NCI-H2171 treated with DMSO at 0.1 percent for 48 hours (cell line): ENCODE measurements at regions not wholly inside any gene's neighbourhood (a gene's known extent, or its start where the extent isn't known, plus 50 kb on each side); places are given as distances from the start of the nearest gene placed in this dataset.

ENCODE experiments used
- DNase-seq: peaks from one replicate; lab custom pipeline; 2025; lab: John Stamatoyannopoulos, UW

DNA sequence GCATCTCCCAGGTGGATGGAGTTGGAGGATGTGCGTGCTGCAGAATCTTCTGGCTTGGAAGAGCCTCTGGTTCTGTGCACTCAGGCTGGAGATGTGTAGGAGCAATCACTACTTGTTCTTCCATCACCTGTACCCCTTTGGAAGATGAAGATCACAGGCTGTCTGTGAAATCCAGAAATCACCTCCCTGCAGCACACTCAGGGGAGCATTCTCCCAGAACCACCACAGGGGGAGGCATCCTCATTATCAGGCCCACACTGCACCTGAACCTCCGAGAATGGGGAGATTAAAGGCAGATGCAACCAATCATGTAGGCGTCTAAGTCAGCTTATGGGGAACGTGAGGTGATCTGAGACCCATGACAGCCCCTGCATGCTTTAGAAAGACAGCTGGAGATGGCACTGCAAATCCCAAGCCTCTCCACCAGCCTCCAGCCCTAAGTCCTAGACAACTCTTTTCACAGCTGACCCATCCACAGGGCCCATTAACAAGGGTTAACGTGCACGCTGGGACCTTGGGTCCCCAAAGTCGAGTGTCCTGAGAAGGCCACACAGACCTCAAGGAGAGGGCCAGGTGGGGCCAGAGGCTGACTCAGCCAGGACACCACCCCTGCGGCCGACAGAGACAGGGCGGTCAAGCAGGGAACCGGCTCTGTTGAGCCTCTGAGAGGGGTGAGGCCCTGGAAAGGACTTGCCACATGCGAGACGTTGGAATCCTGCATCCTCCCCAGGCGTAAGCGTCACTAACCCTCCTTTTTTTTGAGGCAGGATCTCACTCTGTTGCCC lies 314.9 kb downstream of the EIPR1 start:
- no peak for DNase-seq

DNA sequence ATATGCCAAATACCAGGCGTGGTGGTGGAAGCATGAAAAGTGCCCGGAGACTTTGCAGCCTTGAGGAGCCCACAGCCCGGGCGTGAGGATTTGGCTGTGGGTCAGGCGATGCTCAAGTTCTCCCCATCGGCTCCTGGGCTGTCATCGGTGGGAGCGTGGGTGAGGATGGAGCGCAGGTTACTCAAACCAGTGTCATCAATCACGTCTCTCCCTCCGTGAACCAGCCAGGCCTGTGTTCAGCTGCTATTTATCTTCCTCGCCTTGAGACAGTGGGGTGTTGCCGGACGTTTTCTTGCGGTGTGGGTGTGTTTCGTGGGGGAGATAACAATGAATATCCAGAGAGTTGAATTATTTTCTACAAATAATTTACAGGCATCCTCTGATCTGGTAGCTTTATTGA lies 317.6 kb downstream of the EIPR1 start:
- DNase-seq = no peak

DNA sequence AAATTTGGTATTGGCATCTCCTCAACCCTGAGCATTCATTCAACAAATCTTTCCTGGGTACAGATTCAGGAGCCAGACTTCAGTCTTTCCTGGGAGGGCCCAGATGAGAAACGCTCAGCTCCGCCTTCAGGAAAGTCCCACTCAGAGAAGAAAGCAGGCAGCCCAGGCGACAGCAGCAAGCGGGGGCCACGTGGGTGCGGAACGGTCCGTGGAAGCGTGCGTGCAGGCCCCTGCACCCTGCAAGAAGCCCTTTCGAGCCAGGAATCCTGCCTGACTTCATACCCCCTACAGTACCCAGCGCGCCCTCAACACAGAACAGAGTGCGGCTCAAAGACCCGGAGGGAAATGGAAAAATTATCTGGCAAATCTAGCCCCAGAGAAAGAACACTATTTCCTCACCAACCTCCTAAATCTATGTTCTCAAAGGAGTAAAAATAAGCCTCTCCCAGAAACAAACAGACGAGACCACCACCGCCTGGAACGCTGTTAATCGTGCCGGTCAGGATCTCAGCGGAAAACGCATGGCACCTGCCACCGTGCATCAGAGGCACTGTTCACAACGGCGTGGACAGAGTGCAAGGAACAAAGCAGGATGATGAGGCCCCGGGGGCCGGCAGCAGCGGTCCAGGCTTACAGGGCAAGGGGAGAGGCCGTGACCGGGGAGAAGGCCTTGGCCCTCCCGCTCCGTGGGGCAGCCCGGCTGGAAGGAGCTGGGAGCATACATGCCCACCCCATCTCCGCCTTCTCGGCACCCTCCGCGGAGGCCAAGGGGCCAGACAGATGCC lies 318.3 kb downstream of the EIPR1 start:
- DNase-seq = no peak

DNA sequence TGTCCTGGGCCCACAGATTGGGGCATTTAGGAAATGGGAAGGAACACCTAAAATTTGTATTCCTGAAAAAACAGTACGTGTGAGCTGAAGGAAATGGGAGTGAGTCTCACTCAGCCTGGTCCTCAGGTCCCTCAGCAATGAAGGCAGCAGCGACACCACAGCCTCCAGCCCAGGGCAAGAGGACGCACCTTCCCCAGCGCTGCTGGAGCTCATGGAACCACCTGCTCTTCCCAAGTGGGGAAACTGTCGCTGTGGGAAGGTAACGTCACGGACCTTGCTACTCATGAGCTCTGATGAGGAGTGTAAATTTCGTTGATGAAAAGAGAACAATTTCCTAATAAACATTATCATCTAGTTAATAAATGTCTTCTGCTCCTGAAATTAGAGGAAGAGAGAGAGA lies 323.6 kb downstream of the EIPR1 start:
- DNase-seq = no peak

DNA sequence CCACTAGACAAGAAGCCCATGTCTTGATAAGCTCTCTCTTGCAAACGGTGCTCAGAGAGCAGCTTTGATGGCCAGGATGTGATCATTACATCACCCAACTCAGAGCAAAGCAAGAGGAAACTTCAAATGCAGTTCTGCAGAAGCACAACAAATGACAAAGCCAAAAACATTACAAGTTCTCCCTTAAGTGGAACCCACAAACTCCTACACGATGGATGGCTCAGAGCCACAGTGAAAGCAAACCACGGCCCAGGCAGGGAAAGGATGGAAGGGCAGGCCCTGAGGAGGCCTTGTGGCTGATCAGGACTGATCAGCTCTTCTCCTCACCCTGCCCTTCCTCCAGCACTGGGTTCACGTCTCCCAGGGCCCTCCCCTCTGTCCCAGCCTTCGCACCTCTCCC lies 326.4 kb downstream of the EIPR1 start:
- DNase-seq = no peak

DNA sequence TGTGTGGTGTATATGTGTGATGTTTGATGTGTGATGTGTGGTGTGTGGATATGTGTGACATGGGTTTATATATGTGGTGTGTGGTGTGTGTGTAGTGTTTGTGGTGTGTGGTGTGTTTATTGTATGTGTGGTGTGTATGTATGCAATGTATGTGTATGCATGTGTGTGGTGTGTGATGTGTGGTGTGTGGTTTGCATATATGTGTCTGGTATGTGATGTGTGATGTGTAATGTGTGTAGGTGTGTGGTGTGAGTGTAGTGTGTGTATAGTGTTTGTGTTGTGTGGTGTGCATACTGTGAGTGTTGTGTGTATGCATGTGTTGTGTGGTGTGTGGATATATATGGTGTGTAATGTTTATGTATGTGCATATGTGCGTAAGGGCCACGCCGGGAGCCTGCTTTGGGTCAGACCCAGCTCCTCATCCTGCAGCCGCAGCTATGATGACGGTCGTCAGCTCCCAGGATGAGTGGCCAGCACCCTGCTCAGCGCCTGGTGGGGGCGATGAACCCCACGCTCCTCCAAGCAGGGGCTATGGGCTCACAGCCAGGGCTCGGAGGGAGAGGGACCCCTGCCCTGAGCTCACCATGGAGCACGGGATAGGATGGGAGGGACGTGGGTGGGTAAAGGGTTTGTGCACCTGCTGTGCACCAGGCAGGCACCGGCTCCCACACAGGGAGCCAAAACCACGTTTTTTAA lies 331.3 kb downstream of the EIPR1 start:
- DNase-seq = no peak

DNA sequence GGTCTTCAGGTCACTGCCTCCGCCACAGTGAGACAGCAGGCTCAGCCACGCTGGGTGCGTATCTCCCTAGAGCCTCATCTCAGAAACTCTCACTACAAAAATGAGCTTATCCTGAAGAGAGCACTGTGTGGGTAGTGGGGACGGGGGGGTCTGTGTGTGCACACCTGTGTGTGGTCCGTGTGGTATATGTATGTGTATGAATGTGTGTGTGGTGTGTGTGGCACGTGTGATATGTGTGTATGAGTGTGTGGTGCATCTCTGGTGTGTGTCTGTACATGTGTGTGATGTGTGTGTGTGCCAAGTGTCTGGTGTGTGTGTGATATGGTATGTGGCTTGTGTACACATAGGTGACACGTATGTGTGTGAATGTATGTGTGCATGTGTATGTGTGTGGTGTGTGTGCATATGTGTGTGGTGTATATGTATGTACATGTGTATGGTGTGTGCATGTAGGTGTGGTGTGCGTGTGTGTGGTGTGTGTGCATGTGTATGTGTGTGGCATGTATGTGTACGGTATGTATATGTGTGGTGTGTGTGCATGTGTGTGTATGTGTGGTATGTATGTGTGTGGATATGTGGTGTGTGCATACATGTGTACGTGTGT lies 332.2 kb downstream of the EIPR1 start:
- no peak for DNase-seq

DNA sequence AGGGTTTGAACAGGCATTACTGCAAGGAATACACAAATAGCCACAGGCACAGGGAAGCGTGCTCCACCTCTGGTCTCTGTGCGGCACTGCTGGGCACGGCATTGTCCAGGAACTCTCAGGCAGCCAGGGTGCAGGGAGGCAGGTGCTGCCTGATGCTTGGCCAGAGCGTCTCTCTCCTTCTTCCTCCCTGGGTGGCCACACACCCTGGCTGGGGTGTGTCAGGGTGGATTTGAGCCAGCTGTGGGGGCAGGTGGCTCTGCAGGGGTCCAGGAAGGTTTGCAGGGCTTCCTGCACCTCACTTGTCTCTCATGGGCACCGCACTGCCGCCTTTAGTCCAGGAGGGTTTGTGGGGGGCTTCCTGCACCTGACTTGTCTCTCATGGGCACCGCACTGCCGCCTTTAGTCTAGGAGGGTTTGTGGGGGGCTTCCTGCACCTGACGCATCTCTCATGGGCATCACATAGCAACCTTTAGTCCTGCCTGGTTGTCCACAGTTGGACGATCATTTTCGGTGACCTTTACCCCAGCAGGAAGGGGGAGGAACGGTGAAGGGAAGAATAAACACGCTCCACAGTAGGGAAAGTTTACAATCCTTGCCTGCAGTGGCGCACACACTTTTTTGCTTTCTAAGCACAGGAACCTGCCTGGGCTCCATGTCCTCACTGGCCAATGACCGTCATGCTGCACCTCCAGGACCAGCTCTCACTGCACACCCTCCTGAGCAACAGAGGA lies 332.9 kb downstream of the EIPR1 start:
- no peak for DNase-seq

DNA sequence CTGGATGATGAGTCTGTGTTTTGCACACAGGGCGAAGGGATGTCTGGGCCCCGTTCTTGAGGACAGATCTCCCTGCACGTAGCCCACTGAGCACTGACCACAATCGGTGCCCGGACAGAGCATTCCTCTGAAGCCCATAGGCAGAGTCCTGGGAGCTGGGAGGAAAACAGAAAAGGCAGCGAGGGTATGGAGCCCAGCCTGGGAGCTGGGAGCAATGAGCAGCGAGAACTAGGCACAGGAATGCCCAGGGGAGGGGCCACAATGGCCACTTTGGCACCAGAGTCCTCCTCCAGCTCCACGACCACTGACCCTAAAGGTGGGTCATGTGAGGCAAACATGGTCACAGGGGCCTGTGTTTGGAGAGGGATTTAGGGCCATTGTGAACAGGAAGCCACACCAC lies 333.9 kb downstream of the EIPR1 start:
- no peak for DNase-seq

DNA sequence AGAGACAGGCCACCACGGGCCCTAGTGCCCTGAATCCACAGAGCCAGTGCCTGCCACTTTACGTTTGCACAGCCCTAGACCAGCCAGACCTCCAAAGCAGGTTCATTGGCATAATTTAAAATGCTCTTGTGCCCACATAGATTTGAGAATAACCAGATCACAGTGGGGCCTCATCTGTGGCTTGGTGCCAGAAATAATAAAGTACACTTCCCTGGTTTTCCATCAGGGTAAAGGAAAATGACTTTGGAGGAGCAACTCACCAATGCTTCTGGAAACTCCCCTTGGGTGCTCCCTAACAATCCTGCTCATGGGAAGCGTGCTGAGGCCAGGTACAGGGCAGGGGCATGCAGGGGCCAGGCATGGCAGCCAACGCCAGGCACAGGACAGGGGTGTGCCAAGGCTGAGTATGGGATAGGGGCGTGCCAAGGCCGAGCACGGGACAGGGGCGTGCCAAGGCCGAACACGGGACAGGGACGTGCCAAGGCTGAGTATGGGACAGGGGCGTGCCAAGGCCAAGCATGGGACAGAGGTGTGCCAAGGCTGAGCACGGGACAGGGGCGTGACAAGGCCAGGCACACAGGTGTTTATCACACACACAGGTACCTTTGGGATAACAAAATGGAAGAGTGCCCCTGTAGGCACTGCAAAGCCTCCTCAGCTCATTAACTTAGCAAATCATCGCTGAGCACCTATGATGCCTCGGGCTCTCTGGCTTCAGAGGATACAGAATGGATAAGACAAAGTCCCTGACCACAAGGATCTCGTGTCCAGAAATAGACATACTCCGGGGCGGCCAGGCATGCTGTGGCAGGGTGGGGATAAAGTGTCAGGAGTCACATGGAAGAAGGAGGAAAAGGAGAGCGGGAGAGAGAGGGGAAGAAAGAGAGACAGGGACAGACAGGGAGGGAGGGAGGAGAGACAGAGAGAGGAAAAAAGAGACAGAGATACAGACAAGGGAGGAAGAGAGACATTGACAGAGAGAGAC lies 334.7 kb downstream of the EIPR1 start:
- DNase-seq = no peak

DNA sequence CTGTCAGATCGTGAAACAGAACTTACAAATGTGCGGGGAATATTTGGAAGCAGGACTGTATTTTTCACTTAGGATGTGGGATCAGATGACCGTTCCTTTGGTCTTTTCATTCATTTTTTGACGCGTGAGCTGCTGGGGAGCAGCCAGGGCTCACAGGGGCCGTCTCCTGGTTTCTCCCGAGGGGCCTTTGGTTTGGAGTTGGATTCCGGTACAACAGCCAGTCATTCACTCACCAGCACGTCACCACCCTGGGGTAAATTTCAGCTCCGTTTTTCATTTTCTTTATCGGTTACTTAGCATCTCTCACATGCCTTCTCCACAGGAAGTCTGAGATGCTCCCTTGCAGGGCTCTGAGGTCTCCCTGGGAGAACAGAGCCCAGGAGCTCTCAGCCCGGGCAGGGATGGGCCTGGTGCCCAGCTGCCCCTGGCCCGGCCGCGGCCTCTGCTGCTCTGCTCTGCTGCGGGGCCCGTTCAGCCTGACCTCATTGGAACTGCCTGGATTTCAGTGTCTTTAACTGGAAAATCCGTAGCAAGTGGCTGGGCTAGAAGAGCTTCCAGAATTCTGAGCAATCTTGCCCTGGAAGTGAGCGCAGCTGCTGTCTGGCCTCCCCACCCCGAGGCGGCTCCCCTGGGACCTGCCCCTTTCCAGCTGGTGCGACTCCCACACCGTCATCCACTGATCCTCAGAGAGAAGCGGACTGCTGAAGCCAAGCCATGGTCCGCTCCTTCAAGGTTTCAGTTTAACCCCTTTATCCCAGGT lies 335.6 kb downstream of the EIPR1 start:
- DNase-seq = peak; percentile 87

DNA sequence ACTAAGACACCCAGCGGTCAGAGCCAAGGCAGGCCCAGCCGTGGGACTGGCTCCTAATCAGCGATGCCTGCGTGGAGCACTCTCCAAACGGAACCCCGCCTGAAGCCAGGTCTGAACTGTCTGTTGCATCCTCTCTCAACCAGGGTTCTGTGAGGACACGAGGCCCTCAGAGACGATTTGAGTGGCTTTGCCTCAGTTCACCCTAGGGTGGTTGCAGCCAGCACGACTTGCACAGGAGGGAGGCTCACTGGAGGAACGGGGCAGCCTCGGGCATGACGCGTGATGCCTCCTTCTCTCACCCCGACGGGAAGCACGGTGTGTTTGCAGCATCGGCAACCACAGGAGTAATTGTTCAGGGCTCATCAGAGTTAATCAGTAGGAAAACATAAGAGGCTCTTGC lies 336.4 kb downstream of the EIPR1 start:
- DNase-seq = no peak

DNA sequence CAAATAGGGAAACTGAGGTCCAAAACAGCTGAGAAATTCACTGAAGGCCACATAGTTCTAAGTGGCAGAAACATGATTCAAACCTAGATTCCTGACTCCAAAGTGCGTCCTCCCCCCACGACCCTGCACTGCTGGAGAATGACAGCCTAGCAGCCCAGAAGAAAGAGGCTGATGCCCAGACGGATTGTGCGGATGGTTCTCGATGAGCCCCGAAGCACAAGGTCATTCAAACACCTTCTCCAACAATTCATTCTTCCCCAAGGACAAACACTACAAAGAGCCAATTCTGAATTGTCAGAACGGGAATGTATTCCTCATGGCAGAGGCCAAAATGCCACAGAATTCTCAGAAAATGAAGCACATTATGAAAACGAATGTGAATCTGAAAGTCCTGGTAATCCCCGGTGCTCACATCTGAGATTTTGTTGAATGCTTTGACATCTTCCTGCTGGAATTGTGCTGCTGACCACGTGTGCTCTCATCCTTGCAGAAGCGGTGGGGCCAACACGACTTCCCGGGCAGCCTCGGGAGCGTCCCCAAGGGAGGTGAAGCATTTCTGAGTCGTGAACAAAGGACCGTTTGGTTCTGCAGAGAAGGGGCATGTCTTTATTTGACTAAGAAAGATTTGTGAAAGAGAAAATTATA lies 337.0 kb downstream of the EIPR1 start:
- no peak for DNase-seq

DNA sequence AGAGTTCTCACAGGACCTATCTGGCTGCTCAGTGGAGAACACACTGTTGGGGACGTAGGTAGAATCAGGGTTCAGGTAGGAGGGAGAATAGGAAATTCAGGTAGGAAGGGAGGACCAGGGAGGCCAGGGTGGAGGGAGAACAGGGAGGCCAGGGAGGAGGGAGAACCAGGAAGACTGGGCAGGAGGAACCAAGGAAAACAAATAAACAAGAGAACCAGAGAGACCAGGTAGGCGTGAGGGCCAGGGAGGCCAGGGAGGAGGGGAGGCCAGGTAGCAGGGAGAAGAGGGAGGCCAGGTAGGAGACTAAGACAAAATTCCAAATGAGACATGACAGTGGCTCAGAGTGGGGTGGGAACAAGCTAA lies 337.6 kb downstream of the EIPR1 start:
- DNase-seq = no peak

DNA sequence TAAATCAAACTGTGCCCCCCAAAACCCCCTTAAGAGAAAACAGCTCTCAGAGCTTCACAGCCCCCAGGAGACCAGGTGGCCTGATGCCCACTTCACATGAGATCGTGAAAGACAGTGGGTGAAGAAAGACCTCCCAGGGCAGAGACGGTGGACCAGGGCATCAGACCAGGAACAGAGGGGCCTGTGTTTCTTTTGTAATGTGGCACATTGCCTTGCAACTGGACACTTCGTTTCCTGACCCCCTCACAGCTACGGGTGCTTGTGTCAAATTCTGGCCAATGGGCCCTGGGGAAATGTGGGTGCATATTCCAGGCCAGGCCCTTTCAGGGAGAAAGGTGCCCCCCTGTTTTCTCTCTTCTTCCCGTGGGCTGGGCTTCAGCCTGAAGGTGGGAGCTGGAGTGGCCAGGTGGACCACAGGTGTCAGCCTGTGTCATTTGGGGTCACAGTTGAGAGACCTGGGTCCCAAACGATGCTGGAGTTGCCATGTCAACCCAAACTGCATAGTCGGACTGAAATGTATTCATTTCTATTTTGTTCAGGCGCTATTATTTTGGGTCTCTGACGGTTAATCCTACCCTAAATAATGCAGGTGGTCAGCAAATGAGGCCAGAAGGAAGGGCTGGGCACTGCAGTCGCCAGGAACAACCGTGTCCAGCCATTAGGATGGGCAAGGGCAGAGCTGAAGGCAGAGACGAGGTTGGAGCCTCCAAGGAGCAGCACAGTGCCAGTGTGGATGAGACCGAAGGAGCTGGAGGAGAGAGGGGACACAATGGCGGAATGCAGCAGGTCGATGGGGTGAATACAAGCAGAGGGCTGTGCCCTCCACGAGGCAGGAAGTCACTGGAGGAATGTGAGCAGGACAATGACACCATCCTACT lies 338.2 kb downstream of the EIPR1 start:
- no peak for DNase-seq

DNA sequence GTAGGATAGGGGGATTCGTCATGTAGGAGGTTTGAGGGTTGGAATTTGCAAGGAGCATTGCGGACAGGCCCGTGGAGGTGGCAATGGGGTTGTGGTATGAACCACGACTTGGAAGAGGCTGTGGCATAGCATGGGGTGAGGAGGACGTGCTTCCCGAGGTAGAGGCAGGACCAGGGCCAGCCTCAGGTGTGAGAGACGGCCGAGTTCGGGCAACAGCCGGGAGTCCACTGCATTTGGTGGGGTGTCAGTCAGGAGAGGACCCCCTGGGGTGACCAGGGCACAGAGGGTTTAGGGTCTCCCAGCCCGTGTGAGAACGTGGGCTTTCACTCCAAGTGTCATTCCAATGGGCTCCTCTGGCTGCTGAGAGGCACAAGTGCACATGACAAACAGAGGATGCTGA lies 339.0 kb downstream of the EIPR1 start:
- no peak for DNase-seq

DNA sequence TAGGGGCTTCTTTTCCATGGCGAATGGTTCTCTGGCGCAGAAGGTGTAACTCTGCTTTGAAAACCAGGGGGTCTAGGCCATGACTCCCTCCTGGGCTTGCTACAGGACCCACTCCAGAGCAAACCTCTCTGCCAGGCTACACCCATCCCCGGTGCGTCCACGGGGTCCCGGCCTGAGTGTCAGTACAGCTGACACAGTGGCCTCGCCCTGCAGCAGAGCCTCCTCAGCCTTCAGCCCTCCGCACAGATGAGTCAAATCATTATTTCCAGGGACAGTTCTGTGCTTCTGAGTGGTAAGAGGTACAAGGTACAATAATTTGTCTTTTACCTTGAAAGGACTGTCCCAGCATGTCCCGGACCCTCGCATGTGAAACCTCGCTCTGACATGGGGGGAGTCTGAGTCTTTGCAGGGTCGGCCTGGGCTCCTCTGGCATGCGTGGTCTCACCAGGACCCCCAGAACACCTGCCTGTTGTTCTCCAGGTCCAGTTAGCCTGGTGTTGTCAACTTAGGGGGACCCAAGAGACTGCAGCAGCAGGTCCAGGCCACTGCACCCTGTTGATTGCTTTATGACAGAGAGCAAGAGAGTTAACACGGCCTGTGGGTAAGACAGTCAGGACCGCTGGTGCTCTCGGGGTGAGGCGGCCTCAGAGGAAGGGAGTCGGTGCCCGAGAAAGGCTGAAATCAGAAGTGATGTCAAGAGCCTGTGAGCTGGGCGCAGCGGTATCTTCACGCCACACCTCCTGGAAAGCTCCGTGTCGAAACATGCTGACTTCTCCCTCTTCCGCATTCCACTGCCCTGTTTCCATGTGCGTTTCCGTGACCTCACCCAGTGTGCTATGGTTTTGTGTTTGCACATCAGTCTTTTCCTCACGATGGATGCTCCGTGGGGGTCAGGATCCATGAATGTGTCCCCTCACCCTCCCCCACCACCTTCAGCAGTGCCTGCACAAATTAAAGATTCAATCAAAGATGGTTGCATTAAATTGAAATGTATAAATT lies 340.1 kb downstream of the EIPR1 start:
- DNase-seq = no peak
